ENCODE measurements at regions not wholly inside any gene's neighbourhood (a gene's known extent, or its start where the extent isn't known, plus 50 kb on each side); places are given as distances from the start of the nearest gene placed in this dataset.

- H3K4me3 ChIP-seq (ENCODE audit: low read depth, low read length): no peak overlapping the region
- in situ Hi-C loops (cut with HindIII; ENCODE audit: low pct_ligation_motif_present, low sequenced_read_pairs): no loop called here
- H3K27ac ChIP-seq: no peak overlapping the region
- TF ChIP-seq CTCF (IDR thresholded peaks at IDR 0.05; ENCODE audit: low read depth, low read length, missing control alignments): no peak
- H3K36me3 ChIP-seq (replicated peaks): no peaks in the 10 kb centered on the region
- no peak for DNase-seq
- no peaks in the 10 kb centered on the region for H3K27me3 ChIP-seq (replicated peaks)
Measured at GRCh38 chr2:217614498-217614897, 388.3 kb downstream of the TNS1 start.

DNA sequence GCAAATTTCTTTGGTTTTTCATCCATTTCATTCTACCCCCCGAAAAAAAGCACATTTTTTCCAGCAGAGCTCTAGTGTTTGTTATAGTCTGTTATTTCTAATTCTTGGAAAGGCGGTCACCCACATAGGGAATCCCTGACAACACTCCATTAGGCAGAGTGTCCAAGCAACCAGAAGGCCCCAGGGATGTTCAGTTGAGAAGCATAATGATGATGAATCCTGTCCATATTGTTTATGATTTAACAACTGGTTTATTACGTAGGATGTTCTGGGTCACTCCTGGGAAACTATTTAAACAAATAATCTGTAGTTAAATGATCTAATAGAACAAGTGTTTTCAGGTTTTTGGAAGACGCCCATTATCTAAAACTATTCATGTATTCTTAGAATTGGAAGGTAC, 388.7 kb downstream of the TNS1 start:
- in situ Hi-C loops (cut with HindIII; ENCODE audit: low pct_ligation_motif_present, low sequenced_read_pairs): no loop called here

DNA sequence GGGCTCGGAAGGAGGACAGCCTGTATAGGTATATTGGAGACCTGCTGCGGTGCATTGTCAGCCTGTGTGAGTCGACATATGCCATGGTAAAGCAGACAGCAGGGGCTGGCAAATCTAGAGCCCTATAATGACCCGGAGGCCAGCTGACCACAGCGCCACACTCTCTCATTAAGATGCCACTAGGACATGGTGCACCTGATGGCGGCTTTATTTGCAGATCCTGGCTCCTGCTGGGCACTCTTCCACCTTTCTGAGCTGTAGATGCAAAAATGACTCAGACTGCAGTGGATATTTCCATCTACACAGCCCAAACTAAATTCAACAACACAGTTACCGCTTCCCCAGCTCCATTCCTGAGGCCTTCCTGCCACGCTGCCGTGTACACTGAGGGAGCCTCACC, 389.9 kb downstream of the TNS1 start:
- no peaks in the 10 kb centered on the region for H3K27me3 ChIP-seq (replicated peaks)
- no peaks in the 10 kb centered on the region for H3K36me3 ChIP-seq (replicated peaks)
- no peak overlapping the region for H3K27ac ChIP-seq
- H3K4me3 ChIP-seq (ENCODE audit: low read depth, low read length): no peak overlapping the region
- DNase-seq: no peak
- TF ChIP-seq CTCF (IDR thresholded peaks at IDR 0.05; ENCODE audit: low read depth, low read length, missing control alignments): no peak
- in situ Hi-C loops (cut with HindIII; ENCODE audit: low pct_ligation_motif_present, low sequenced_read_pairs): no loop called here

More for the DNA sequence above, 388.7 kb downstream of the TNS1 start:
- H3K27ac ChIP-seq: no peak overlapping the region
- no peak for DNase-seq
- no peaks in the 10 kb centered on the region for H3K27me3 ChIP-seq (replicated peaks)
- H3K36me3 ChIP-seq (replicated peaks): no peaks in the 10 kb centered on the region
- H3K4me3 ChIP-seq (ENCODE audit: low read depth, low read length): no peak overlapping the region
- TF ChIP-seq CTCF (IDR thresholded peaks at IDR 0.05; ENCODE audit: low read depth, low read length, missing control alignments): no peak

DNA sequence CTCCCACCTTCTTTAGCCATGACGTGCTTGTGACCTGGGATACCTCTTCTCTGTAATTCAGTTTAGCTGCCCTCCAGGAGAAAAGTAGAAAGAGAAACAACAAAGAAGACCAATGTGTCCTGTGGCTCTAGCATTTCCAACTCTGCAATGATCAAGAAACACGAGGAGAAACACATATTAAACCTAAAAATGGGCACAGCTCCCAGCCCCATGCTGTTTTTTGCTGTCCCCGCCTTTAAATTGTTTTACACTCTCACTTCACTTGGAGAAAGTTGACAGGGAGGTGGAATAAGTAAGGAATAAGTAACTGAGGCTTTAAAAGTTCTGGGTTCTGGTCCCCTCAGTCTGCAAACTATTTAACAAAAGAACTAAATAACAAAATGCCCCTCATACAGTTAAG, 390.6 kb downstream of the TNS1 start:
- TF ChIP-seq CTCF (IDR thresholded peaks at IDR 0.05; ENCODE audit: low read depth, low read length, missing control alignments): no peak
- in situ Hi-C loops (cut with HindIII; ENCODE audit: low pct_ligation_motif_present, low sequenced_read_pairs): no loop called here

DNA sequence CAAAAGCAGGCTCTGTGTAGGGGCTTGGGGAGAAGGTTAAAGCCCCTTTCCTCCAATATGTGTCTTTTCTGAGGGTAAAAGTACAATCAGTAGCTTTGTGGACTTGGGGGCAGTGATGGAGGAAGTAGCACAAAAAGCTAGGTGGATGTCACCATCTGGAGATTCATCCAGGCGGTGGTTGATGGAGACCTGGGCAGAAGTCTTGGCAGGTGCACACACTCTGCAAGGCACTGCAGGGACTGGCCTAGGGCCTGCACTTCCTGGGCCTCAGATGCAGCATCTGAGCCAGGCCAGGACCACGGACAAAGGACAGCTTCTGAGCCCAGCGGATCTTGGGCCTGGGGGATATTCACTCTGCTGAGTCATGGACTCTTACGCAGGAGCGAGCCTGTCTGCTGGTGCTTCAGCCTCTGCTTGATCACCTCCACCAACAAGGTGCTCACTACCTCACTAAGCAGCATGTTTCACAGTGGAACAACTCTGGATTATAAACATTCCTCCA, 391.1 kb downstream of the TNS1 start:
- TF ChIP-seq CTCF (IDR thresholded peaks at IDR 0.05; ENCODE audit: low read depth, low read length, missing control alignments): no peak
- no peak for DNase-seq
- Histone ChIP-seq H3K27ac (no peak overlapping the region), H3K27me3 (replicated peaks) (no peaks in the 10 kb centered on the region), H3K36me3 (replicated peaks) (no peaks in the 10 kb centered on the region), H3K4me3 (ENCODE audit: low read depth, low read length) (no peak overlapping the region)
- in situ Hi-C loops (cut with HindIII; ENCODE audit: low pct_ligation_motif_present, low sequenced_read_pairs): no loop called here

More for the DNA sequence above, 390.6 kb downstream of the TNS1 start:
- Histone ChIP-seq H3K36me3 (replicated peaks) (no peaks in the 10 kb centered on the region), H3K27me3 (replicated peaks) (no peaks in the 10 kb centered on the region), H3K27ac (no peak overlapping the region), H3K4me3 (ENCODE audit: low read depth, low read length) (no peak overlapping the region)
- DNase-seq: no peak

GRCh38 chr2:217611056-217611455, 391.7 kb downstream of the TNS1 start:
- Histone ChIP-seq H3K27me3 (replicated peaks) (no peaks in the 10 kb centered on the region), H3K27ac (no peak overlapping the region), H3K4me3 (ENCODE audit: low read depth, low read length) (no peak overlapping the region), H3K36me3 (replicated peaks) (no peaks in the 10 kb centered on the region)
- DNase-seq: no peak
- no peak for TF ChIP-seq CTCF (IDR thresholded peaks at IDR 0.05; ENCODE audit: low read depth, low read length, missing control alignments)
- in situ Hi-C loops (cut with HindIII; ENCODE audit: low pct_ligation_motif_present, low sequenced_read_pairs): no loop called here

Data from brain microvascular endothelial cell (primary cell).